ENCODE measurements at regions not wholly inside any gene's neighbourhood (a gene's known extent, or its start where the extent isn't known, plus 50 kb on each side); places are given as distances from the start of the nearest gene placed in this dataset.
"Not testable (repeated sequence)": the region's sequence is repeated elsewhere in the genome, so short reads cannot be mapped to it uniquely, and the experiment has no call there.

- H3K36me3 Mint-ChIP-seq; H3K9me3 Mint-ChIP-seq; H3K4me1 Mint-ChIP-seq; H3K27me3 Mint-ChIP-seq; ATAC-seq (ENCODE audit: low read depth); POLR2A ChIA-PET; H3K4me3 Mint-ChIP-seq; H3K27ac Mint-ChIP-seq; DNase-seq: not testable (repeated sequence)
These were observed 249.4 kb downstream of the RPL10L start for GRCh38 chr14:46402001-46402690.

- ATAC-seq (ENCODE audit: low read depth): no peak
- DNase-seq: no peak
- Mint-ChIP-seq H3K4me3 (no peak overlapping the region), H3K4me1 (no peaks in the 10 kb centered on the region), H3K36me3 (no peaks in the 10 kb centered on the region), H3K27ac (no peak overlapping the region), H3K9me3 (peaks cover 2% of the 10 kb centered on the region), H3K27me3 (no peaks in the 10 kb centered on the region)
- POLR2A ChIA-PET: no interaction called here
These were observed 250.5 kb downstream of the RPL10L start for GRCh38 chr14:46401066-46401465.

GRCh38 chr14:46399049-46399448, 252.5 kb downstream of the RPL10L start:
- Mint-ChIP-seq H3K36me3 (no peaks in the 10 kb centered on the region), H3K27ac (no peak overlapping the region), H3K4me3 (no peak overlapping the region), H3K9me3 (peaks cover 2% of the 10 kb centered on the region), H3K4me1 (no peaks in the 10 kb centered on the region), H3K27me3 (no peaks in the 10 kb centered on the region)
- POLR2A ChIA-PET: no interaction called here
- DNase-seq: no peak
- no peak for ATAC-seq (ENCODE audit: low read depth)

- no peaks in the 10 kb centered on the region for H3K36me3 Mint-ChIP-seq
- ATAC-seq (ENCODE audit: low read depth) (no peak), DNase-seq (no peak)
- no peaks in the 10 kb centered on the region for H3K27me3 Mint-ChIP-seq
- no peak overlapping the region for H3K27ac Mint-ChIP-seq
- H3K4me1 Mint-ChIP-seq: no peaks in the 10 kb centered on the region
- H3K4me3 Mint-ChIP-seq: no peak overlapping the region
- POLR2A ChIA-PET: no interaction called here
- peaks cover 7% of the 10 kb centered on the region for H3K9me3 Mint-ChIP-seq
These were observed 267.0 kb downstream of the RPL10L start for GRCh38 chr14:46384611-46385010.

GRCh38 chr14:46381674-46382073, 269.9 kb downstream of the RPL10L start:
- Mint-ChIP-seq H3K9me3 (peaks cover 5% of the 10 kb centered on the region), H3K36me3 (no peaks in the 10 kb centered on the region), H3K27me3 (no peaks in the 10 kb centered on the region), H3K4me3 (no peak overlapping the region), H3K27ac (no peak overlapping the region), H3K4me1 (no peaks in the 10 kb centered on the region)
- ATAC-seq (ENCODE audit: low read depth) (no peak), DNase-seq (no peak)
- POLR2A ChIA-PET: no interaction called here

GRCh38 chr14:46378248-46378647, 273.3 kb downstream of the RPL10L start:
- POLR2A ChIA-PET: no interaction called here
- Mint-ChIP-seq H3K4me3 (no peak overlapping the region), H3K27ac (no peak overlapping the region), H3K36me3 (no peaks in the 10 kb centered on the region), H3K9me3 (peaks cover 4% of the 10 kb centered on the region), H3K4me1 (no peaks in the 10 kb centered on the region), H3K27me3 (no peaks in the 10 kb centered on the region)
- DNase-seq: no peak
- ATAC-seq (ENCODE audit: low read depth): no peak

- ATAC-seq (ENCODE audit: low read depth) (no peak), DNase-seq (no peak)
- no peaks in the 10 kb centered on the region for H3K4me1 Mint-ChIP-seq
- H3K36me3 Mint-ChIP-seq: no peaks in the 10 kb centered on the region
- POLR2A ChIA-PET: no interaction called here
- no peak overlapping the region for H3K4me3 Mint-ChIP-seq
- H3K27ac Mint-ChIP-seq: no peak overlapping the region
- H3K9me3 Mint-ChIP-seq: peaks cover 3% of the 10 kb centered on the region
- no peaks in the 10 kb centered on the region for H3K27me3 Mint-ChIP-seq
These were observed 274.3 kb downstream of the RPL10L start for GRCh38 chr14:46377305-46377704.

- Mint-ChIP-seq H3K4me3 (no peak overlapping the region), H3K27me3 (no peaks in the 10 kb centered on the region), H3K36me3 (no peaks in the 10 kb centered on the region), H3K4me1 (no peaks in the 10 kb centered on the region), H3K9me3 (peaks cover 7% of the 10 kb centered on the region), H3K27ac (no peak overlapping the region)
- POLR2A ChIA-PET: no interaction called here
- DNase-seq (no peak), ATAC-seq (ENCODE audit: low read depth) (no peak)
These were observed 282.2 kb downstream of the RPL10L start for GRCh38 chr14:46369391-46369790.

- peaks cover 8% of the 10 kb centered on the region for H3K9me3 Mint-ChIP-seq
- no peak overlapping the region for H3K4me3 Mint-ChIP-seq
- DNase-seq: no peak
- H3K27ac Mint-ChIP-seq: no peak overlapping the region
- ATAC-seq (ENCODE audit: low read depth): no peak
- POLR2A ChIA-PET: no interaction called here
- H3K36me3 Mint-ChIP-seq: no peaks in the 10 kb centered on the region
- H3K27me3 Mint-ChIP-seq: no peaks in the 10 kb centered on the region
- no peaks in the 10 kb centered on the region for H3K4me1 Mint-ChIP-seq
These were observed 283.3 kb downstream of the RPL10L start for GRCh38 chr14:46368275-46368674.

GRCh38 chr14:46352844-46353243, 298.7 kb downstream of the RPL10L start:
- DNase-seq (no peak), ATAC-seq (ENCODE audit: low read depth) (no peak)
- Mint-ChIP-seq H3K4me1 (no peaks in the 10 kb centered on the region), H3K27me3 (no peaks in the 10 kb centered on the region), H3K36me3 (no peaks in the 10 kb centered on the region), H3K9me3 (peaks cover 1% of the 10 kb centered on the region), H3K4me3 (no peak overlapping the region), H3K27ac (no peak overlapping the region)
- POLR2A ChIA-PET: no interaction called here

GRCh38 chr14:46344327-46344937, 307.1 kb downstream of the RPL10L start:
- Mint-ChIP-seq H3K4me3 (no peak overlapping the region), H3K4me1 (no peaks in the 10 kb centered on the region), H3K36me3 (no peaks in the 10 kb centered on the region), H3K27me3 (no peaks in the 10 kb centered on the region), H3K27ac (no peak overlapping the region), H3K9me3 (peaks cover 5% of the 10 kb centered on the region)
- POLR2A ChIA-PET: no interaction called here
- DNase-seq: no peak
- no peak for ATAC-seq (ENCODE audit: low read depth)

GRCh38 chr14:46325777-46326176, 325.8 kb downstream of the RPL10L start:
- no peak overlapping the region for H3K4me3 Mint-ChIP-seq
- H3K36me3 Mint-ChIP-seq: no peaks in the 10 kb centered on the region
- ATAC-seq (ENCODE audit: low read depth) (no peak), DNase-seq (no peak)
- H3K4me1 Mint-ChIP-seq: no peaks in the 10 kb centered on the region
- H3K27ac Mint-ChIP-seq: no peak overlapping the region
- POLR2A ChIA-PET: no interaction called here
- H3K9me3 Mint-ChIP-seq: peaks cover 4% of the 10 kb centered on the region
- no peaks in the 10 kb centered on the region for H3K27me3 Mint-ChIP-seq

- H3K9me3 Mint-ChIP-seq: peaks cover 4% of the 10 kb centered on the region
- H3K27me3 Mint-ChIP-seq: no peaks in the 10 kb centered on the region
- no peak overlapping the region for H3K27ac Mint-ChIP-seq
- no peak overlapping the region for H3K4me3 Mint-ChIP-seq
- no peak for DNase-seq
- no peaks in the 10 kb centered on the region for H3K36me3 Mint-ChIP-seq
- POLR2A ChIA-PET: no interaction called here
- ATAC-seq (ENCODE audit: low read depth): no peak
- no peaks in the 10 kb centered on the region for H3K4me1 Mint-ChIP-seq
These were observed 326.4 kb downstream of the RPL10L start for GRCh38 chr14:46325157-46325556.

- Mint-ChIP-seq H3K4me1 (no peaks in the 10 kb centered on the region), H3K4me3 (no peak overlapping the region), H3K36me3 (no peaks in the 10 kb centered on the region), H3K9me3 (peaks cover 4% of the 10 kb centered on the region), H3K27me3 (no peaks in the 10 kb centered on the region), H3K27ac (no peak overlapping the region)
- POLR2A ChIA-PET: no interaction called here
- ATAC-seq (ENCODE audit: low read depth) (no peak), DNase-seq (no peak)
These were observed 328.2 kb downstream of the RPL10L start for GRCh38 chr14:46323404-46323762.
